ENCODE measurements at regions not wholly inside any gene's neighbourhood (a gene's known extent, or its start where the extent isn't known, plus 50 kb on each side); places are given as distances from the start of the nearest gene placed in this dataset.

DNA sequence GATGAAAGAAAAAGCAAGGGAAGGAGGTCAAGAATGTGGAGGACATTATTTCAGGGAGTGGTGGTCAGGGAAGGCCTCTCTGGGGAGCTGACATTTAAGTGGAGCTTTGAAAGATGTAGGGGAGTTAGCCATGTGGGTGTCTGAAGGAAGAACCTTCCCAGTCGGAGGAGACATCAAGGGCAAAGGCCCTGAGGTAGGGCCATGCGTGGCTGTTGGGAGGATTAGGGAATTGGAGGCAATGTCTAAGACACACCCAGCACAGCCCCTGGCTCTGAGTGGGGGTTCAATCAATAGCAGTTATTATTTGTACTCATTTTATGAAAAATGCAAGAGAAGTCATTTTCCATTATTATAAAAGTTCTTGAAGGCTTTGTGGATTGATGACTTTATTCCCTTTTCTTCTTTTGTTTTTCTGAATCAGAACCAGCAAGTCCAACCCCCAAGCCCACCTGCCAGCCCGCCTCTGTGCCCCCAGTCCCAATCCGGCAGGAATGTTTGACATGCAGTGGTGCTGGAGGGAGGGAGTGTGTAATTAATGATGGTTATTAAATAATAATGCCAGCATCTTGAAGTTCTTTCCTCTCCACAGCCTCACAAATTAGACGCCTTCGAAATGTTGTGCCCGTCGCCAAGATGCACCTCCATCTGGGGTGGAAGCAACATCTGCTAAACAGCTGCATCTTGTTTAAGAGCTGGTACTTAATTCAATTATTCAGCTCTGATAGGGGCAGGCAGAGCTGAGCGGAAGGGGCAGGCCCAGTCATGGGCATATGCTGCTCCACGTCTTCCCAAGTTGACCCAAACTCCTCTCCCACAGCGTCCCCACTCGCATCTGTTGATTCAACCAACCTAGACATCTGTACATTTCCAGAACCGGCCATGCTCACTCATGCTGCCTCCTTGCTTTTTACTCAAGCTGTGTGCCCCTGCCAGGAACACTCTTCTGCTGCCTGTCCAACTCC is 81.3 kb upstream of the SIRPA start:
- Histone ChIP-seq H3K4me3 (no peak overlapping the region), H3K4me1 (peaks cover 61% of the 10 kb centered on the region), H3K27me3 (ENCODE audit: low read depth) (no peaks in the 10 kb centered on the region), H3K36me3 (no peaks in the 10 kb centered on the region), H3K9me3 (no peaks in the 10 kb centered on the region), H3K27ac (no peak overlapping the region)
- no peak for DNase-seq
- ATAC-seq: no peak
- intact Hi-C loops (cut with DNase I): no loop called here
- TF ChIP-seq, protein P1, sequence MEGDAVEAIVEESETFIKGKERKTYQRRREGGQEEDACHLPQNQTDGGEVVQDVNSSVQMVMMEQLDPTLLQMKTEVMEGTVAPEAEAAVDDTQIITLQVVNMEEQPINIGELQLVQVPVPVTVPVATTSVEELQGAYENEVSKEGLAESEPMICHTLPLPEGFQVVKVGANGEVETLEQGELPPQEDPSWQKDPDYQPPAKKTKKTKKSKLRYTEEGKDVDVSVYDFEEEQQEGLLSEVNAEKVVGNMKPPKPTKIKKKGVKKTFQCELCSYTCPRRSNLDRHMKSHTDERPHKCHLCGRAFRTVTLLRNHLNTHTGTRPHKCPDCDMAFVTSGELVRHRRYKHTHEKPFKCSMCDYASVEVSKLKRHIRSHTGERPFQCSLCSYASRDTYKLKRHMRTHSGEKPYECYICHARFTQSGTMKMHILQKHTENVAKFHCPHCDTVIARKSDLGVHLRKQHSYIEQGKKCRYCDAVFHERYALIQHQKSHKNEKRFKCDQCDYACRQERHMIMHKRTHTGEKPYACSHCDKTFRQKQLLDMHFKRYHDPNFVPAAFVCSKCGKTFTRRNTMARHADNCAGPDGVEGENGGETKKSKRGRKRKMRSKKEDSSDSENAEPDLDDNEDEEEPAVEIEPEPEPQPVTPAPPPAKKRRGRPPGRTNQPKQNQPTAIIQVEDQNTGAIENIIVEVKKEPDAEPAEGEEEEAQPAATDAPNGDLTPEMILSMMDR (IDR thresholded peaks at IDR 0.05): no peak

DNA sequence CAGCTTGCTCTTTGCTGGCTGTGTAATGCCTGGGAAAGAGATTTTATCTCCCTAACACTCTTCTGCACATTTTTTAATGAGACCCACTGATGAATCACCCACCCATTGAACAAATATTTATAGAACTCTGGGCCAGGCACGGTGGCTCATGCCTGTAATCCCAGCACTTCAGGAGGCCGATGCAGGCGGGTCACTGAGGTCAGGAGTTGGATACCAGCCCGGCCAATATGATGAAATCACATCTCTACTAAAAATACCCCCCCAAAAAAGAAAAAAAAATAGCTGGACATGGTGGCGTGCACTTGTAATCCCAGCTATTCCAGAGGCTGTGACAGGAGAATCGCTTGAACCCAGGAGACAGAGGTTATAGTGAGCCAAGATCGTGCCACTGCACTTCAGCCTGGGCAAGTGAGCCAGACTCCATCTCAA is 82.1 kb upstream of the SIRPA start:
- Histone ChIP-seq H3K4me1 (peaks cover 55% of the 10 kb centered on the region), H3K36me3 (no peaks in the 10 kb centered on the region), H3K27ac (no peak overlapping the region), H3K4me3 (no peak overlapping the region), H3K27me3 (ENCODE audit: low read depth) (no peaks in the 10 kb centered on the region), H3K9me3 (no peaks in the 10 kb centered on the region)
- DNase-seq: no peak
- intact Hi-C loops (cut with DNase I): no loop called here
- ATAC-seq: peak; percentile 36 to 43
- TF ChIP-seq, protein P1 (IDR thresholded peaks at IDR 0.05): no peak

- no peaks in the 10 kb centered on the region for H3K27me3 ChIP-seq (ENCODE audit: low read depth)
- ATAC-seq: no peak
- H3K36me3 ChIP-seq: no peaks in the 10 kb centered on the region
- intact Hi-C loops (cut with DNase I): no loop called here
- TF ChIP-seq, protein P1 (IDR thresholded peaks at IDR 0.05): no peak
- no peak overlapping the region for H3K4me3 ChIP-seq
- DNase-seq: no peak
- H3K27ac ChIP-seq: peak overlapping the region; percentile 50
- peaks cover 44% of the 10 kb centered on the region for H3K4me1 ChIP-seq
- H3K9me3 ChIP-seq: no peaks in the 10 kb centered on the region
Observed at GRCh38 chr20:1811621-1812498, 83.3 kb upstream of the SIRPA start.

DNA sequence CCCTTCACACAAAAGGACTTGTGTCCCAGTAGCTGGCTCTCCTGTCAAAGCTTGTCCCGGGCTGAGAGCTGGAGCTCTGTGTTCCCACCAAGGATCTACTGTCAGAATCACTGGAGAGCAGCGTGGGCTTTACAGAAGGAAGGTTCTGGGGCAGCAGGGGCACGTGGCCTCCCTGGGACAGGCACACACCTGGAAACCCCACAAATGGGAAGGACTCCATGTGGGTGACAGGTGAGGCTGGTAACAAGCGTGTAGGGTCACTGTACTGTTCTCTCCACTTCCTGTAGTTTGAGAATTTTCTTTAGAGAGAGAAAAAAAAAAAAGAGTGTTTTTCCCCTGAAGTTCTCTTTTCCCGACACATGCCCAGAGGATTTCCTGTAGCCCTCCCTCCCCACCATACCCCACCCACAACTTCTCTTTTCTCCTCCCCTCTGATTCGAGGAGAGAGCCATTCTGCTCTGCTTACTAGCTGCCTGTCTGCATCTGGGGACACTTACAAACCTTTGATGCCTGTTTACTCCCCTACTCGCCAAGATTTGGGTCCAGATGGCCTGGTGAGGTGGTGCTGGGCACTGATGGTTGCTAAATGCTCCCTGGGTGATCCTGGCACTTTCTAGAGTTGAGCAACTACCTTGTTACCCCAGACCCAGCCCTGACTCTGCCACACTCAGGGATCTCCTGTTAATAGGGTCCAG is 84.1 kb upstream of the SIRPA start:
- H3K27ac ChIP-seq: peak overlapping the region; percentile 50
- H3K36me3 ChIP-seq: no peaks in the 10 kb centered on the region
- no peaks in the 10 kb centered on the region for H3K9me3 ChIP-seq
- no peaks in the 10 kb centered on the region for H3K27me3 ChIP-seq (ENCODE audit: low read depth)
- TF ChIP-seq, protein P1 (IDR thresholded peaks at IDR 0.05): no peak
- intact Hi-C loops (cut with DNase I): no loop called here
- DNase-seq: no peak
- peak; percentile 75 to 81 for ATAC-seq
- H3K4me1 ChIP-seq: peaks cover 36% of the 10 kb centered on the region
- no peak overlapping the region for H3K4me3 ChIP-seq

DNA sequence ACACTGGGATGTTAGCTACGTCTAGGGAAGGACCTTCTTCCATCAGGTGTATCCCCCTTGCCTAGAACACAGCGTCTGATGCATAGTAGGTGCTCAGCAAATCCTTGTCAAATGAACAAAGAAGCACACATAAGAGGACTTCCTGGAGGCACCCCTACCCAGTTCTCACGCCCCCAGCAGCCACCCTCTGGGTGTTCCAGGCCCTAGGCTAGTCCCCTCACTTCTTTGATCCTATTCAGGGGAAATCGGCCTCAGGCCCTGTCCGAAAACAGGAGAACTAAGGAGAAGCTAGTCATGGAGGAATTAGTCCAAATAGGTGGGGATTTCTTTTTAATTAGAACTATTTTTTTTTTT is 84.7 kb upstream of the SIRPA start:
- Histone ChIP-seq H3K4me3 (no peak overlapping the region), H3K36me3 (no peaks in the 10 kb centered on the region), H3K4me1 (peaks cover 35% of the 10 kb centered on the region), H3K27me3 (ENCODE audit: low read depth) (no peaks in the 10 kb centered on the region), H3K9me3 (no peaks in the 10 kb centered on the region), H3K27ac (peak overlapping the region; percentile 50)
- no peak for ATAC-seq
- intact Hi-C loops (cut with DNase I): no loop called here
- no peak for DNase-seq
- TF ChIP-seq, protein P1 (IDR thresholded peaks at IDR 0.05): no peak
